NOMO-1 (cell line): ENCODE measurements at regions not wholly inside any gene's neighbourhood (a gene's known extent, or its start where the extent isn't known, plus 50 kb on each side); places are given as distances from the start of the nearest gene placed in this dataset.

ENCODE experiments used
- DNase-seq, 2 experiments: peaks; one replicate each; lab custom pipeline; 2025; ENCODE audit not compliant: unreplicated experiment in 2 of 2; lab: John Stamatoyannopoulos, UW

DNA sequence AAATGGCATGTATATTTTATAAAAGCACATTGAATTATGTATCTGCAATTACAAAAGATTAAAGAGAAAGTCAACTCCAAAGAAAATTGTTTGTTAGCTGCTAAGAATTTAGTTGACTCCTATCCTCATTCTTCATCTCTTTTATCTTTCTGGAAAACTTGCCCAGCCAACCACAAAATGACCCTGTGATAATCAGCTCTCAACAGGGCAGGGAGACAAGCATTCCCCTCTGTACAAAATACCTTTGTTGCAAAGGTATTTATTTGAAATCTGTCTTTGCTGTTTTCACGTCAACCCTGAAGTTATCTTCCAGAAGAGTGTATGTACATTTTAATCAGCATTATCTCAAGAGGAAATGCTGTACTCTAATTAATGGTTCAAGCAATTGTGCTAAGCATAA lies 191.1 kb upstream of the DDI1 start:
- no peak for DNase-seq

DNA sequence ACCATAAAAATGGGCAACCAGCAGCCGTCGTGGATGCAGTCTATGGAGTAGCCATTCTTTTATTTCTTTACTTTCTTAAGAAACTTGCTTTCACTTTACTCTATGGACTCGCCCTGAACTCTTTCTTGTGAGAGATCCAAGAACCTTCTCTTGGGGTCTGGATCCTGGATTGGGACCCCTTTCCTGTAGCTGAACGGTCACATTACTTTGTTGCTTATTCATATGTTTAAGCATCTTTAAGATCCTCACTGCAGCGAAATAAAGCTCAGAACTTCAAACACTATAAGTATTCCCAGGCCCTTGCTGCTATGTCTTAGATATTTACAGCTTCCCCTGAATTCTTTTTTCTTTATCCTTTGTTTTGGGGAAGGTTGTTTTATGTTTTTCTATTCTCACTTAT lies 187.8 kb upstream of the DDI1 start:
- DNase-seq, result no peak

DNA sequence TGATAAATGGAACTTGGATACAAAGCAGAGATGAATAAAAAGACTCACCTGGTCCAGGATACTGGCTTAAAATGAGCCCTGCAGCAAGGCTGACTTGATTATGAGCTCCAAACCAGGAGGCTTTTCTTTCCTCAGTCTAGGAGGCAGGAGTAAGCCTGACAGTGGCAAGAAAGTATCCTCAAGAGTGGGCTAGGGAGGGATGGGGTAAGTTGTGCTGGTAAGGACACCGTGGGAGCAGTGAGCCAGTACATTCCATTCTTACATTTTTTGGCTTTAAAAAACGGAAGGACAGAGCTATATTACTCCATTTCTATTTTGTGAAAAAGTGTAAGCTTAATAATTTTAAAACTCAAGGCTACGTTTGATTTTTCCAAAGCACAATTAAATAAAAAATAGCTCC lies 187.1 kb upstream of the DDI1 start:
- no peak for DNase-seq

DNA sequence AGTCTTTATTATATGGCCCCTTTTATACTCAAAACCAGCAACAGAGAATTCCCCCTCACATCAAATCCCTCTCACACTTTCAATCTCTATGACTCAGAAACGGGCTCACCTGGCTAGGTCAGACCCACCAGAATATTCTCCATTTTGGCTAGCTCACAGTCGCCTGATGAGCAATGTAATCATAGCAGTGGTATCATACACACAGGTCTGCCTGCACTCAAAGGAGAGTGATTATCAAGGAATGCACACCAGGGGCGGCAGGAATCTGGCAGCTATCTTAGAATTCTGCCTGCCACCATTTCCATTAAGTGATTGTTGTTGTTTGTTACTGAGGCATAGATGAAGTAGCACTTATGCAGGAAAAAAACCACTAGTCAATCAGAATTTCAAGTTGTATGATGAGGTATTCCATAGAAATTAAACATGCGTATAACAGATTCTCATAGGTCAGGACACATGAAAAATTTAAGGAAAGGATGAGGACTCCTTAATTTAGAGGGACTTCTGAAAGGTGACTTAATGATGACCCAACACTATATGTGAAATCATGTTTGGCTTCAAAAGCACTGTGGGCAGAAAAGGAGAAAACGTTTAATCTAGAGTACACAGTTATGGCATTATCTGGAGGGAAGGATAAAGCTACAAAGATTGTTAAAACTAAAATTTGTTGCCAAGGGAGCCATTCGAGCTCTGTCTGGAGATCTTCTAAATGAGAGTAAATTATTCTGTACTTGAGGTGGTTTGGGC lies 185.8 kb upstream of the DDI1 start:
- no peak for DNase-seq

- no peak for DNase-seq
Measured at GRCh38 chr11:103851166-103851651, 185.2 kb upstream of the DDI1 start.
